ENCODE measurements at regions not wholly inside any gene's neighbourhood (a gene's known extent, or its start where the extent isn't known, plus 50 kb on each side); places are given as distances from the start of the nearest gene placed in this dataset.

DNA sequence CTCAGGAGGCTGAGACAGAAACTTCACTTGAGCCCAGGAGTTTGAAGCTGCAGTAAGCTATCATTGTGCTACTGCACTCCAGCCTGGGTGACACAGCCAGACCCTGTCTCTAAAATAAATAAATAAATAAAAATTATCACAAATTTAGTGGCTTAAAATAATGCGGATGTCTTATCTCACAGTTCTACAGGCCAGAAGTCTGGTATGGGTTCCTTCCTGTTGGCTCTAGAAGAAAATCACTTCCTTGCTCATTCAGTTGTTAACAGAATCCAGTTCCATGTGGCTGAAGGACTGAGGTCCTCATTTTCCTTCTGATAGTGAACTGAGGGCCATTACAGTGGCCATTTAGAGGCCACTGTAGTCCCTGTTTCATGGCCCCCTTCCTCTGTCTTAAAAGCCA, 94.6 kb upstream of the S1PR1 start:
- Histone ChIP-seq H3K4me1 (no peaks in the 10 kb centered on the region), H3K27ac (no peak overlapping the region), H3K9me3 (no peaks in the 10 kb centered on the region), H3K27me3 (no peaks in the 10 kb centered on the region), H3K4me3 (no peak overlapping the region), H3K36me3 (ENCODE audit: low read depth, missing control alignments) (no peaks in the 10 kb centered on the region)
- WGBS, 2 donors = 65 to 93% methylated on average over 1 of the region's 1 CpG
- TF ChIP-seq, protein P1, sequence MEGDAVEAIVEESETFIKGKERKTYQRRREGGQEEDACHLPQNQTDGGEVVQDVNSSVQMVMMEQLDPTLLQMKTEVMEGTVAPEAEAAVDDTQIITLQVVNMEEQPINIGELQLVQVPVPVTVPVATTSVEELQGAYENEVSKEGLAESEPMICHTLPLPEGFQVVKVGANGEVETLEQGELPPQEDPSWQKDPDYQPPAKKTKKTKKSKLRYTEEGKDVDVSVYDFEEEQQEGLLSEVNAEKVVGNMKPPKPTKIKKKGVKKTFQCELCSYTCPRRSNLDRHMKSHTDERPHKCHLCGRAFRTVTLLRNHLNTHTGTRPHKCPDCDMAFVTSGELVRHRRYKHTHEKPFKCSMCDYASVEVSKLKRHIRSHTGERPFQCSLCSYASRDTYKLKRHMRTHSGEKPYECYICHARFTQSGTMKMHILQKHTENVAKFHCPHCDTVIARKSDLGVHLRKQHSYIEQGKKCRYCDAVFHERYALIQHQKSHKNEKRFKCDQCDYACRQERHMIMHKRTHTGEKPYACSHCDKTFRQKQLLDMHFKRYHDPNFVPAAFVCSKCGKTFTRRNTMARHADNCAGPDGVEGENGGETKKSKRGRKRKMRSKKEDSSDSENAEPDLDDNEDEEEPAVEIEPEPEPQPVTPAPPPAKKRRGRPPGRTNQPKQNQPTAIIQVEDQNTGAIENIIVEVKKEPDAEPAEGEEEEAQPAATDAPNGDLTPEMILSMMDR (IDR thresholded peaks at IDR 0.05) = no peak
- TF ChIP-seq POLR2A (IDR thresholded peaks at IDR 0.05) = no peak
- DNase-seq = no peak
- intact Hi-C loops (cut with DNase I; ENCODE audit: low total_unique reads) = no loop called here

DNA sequence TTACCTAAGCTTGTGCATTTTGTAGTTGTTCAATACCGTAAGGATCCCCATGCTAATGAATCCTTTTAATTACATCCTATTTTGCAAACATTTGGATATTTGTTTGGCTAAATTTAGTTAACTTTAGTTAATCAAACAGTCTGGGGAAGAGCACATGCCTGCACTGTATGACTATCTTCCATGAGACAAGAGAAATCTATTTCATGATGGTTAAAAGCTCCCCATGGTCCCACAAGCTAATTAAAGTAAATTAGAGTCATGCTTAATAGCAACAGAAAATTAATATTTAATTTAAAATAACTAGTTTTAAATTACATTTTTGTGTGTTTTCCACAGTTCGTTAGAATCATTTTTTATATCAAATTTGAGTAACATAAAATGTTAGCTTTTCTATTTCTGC, 95.4 kb upstream of the S1PR1 start:
- H3K4me1 ChIP-seq = peaks cover 4% of the 10 kb centered on the region
- WGBS, 2 donors = 89 to 97% methylated on average over 2 of the region's 2 CpGs
- no peak for TF ChIP-seq POLR2A (IDR thresholded peaks at IDR 0.05)
- TF ChIP-seq, protein P1 (IDR thresholded peaks at IDR 0.05) = no peak
- no peak for DNase-seq
- H3K27ac ChIP-seq = no peak overlapping the region
- no peaks in the 10 kb centered on the region for H3K27me3 ChIP-seq
- no peaks in the 10 kb centered on the region for H3K9me3 ChIP-seq
- intact Hi-C loops (cut with DNase I; ENCODE audit: low total_unique reads) = no loop called here
- no peak overlapping the region for H3K4me3 ChIP-seq
- H3K36me3 ChIP-seq (ENCODE audit: low read depth, missing control alignments) = no peaks in the 10 kb centered on the region

DNA sequence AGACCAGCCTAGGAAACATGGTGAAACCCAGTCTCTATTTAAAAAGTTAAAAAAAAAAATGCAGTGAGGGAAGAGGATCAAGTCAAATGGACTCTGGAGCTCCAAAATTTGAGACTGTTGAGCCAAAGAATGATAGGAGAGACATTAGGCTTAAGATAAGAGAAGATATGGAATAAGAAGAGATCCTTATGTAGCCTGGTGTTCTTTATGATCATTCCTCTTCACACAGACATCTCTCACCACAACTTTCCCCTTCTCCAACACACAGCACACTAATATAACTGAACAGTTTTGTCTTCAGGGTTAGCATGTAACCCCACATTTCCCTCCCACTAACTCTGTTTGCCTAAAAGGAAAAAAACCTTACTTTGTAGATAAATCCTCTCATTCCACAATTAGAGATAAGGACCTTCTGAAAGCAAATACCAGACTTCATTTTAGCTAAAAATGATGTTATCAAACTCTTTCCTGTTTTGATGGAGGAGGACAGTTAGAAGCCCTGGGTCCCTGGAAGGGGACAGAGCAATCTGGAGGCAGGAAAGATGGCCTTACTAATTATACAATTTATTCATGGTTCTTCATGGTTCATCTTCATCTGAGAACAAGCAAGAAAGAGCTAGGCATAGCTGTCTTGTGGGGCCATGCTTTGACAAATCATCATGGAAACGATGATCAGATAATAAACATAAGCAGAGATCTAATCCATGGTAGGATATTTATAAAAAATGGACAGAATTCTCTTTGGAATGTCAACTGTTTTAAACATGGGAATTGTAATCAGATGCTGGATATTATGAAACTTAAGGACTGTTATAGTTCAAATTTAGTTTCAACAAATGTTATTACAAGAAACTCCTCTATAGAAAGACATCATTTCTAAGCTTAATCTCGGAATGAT, 96.7 kb upstream of the S1PR1 start:
- DNase-seq = no peak
- no peak overlapping the region for H3K4me3 ChIP-seq
- H3K9me3 ChIP-seq = no peaks in the 10 kb centered on the region
- 86 to 90% methylated on average over 2 of the region's 2 CpGs for WGBS, 2 donors
- peaks cover 4% of the 10 kb centered on the region for H3K4me1 ChIP-seq
- H3K27me3 ChIP-seq = no peaks in the 10 kb centered on the region
- no peak overlapping the region for H3K27ac ChIP-seq
- intact Hi-C loops (cut with DNase I; ENCODE audit: low total_unique reads) = no loop called here
- H3K36me3 ChIP-seq (ENCODE audit: low read depth, missing control alignments) = no peaks in the 10 kb centered on the region
- TF ChIP-seq, protein P1 (IDR thresholded peaks at IDR 0.05) = no peak
- TF ChIP-seq POLR2A (IDR thresholded peaks at IDR 0.05) = no peak

DNA sequence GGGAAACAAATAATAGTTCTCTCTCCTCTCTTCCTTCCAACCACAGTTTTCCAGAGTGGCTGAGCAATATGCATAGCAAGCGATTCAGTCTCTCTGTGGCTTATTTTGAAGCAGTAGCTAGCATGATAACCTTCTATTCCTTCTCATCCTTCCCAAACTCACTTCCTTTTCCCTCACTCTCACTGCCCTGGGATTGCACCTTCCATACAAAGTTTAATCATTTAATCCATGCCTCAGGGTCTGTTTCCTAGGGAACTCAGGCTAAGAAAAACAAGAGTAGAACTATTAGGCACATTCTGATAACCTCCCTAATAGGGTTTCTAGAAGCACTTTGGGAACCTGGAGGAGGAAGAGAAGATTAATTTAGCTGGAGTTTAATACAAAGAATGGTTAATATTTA, 97.7 kb upstream of the S1PR1 start:
- TF ChIP-seq, protein P1 (IDR thresholded peaks at IDR 0.05) = no peak
- TF ChIP-seq POLR2A (IDR thresholded peaks at IDR 0.05) = no peak
- Histone ChIP-seq H3K9me3 (no peaks in the 10 kb centered on the region), H3K27ac (no peak overlapping the region), H3K36me3 (ENCODE audit: low read depth, missing control alignments) (no peaks in the 10 kb centered on the region), H3K4me1 (peaks cover 4% of the 10 kb centered on the region), H3K4me3 (no peak overlapping the region), H3K27me3 (no peaks in the 10 kb centered on the region)
- WGBS, 2 donors = 77% methylated on average over 1 of the region's 1 CpG
- DNase-seq = no peak
- intact Hi-C loops (cut with DNase I; ENCODE audit: low total_unique reads) = no loop called here
